ENCODE measurements at regions not wholly inside any gene's neighbourhood (a gene's known extent, or its start where the extent isn't known, plus 50 kb on each side); places are given as distances from the start of the nearest gene placed in this dataset.

- Histone ChIP-seq H3K36me3 (no peaks in the 10 kb centered on the region), H4K20me1 (no peaks in the 10 kb centered on the region), H3K4me1 (no peaks in the 10 kb centered on the region), H3K9me3 (replicated peaks in 1 of 11) (peaks cover 9 to 19% (median 15%) of the 10 kb centered on the region in 11 experiments; a peak in 20 of 22 replicates), H3K27ac (no peak overlapping the region), H3K4me2 (no peak overlapping the region), H3K4me3 (no peak overlapping the region), H3K27me3 (no peaks in the 10 kb centered on the region), H3K9ac (no peak overlapping the region)
- TF ChIP-seq Cebpa-rat (IDR thresholded peaks at IDR 0.05): no peak
Observed at GRCh38 chr4:138756519-138756918, 259.1 kb upstream of the NOCT start.

- no peaks in the 10 kb centered on the region for H3K4me1 ChIP-seq
- no peaks in the 10 kb centered on the region for H4K20me1 ChIP-seq
- no peak overlapping the region for H3K4me2 ChIP-seq
- no peaks in the 10 kb centered on the region for H3K27me3 ChIP-seq
- no peak for TF ChIP-seq Cebpa-rat (IDR thresholded peaks at IDR 0.05)
- no peak overlapping the region for H3K9ac ChIP-seq
- H3K9me3 ChIP-seq (replicated peaks in 1 of 11): peaks cover 9 to 19% (median 15%) of the 10 kb centered on the region in 11 experiments; a peak in 20 of 22 replicates
- no peak overlapping the region for H3K4me3 ChIP-seq
- H3K36me3 ChIP-seq: no peaks in the 10 kb centered on the region
- no peak overlapping the region for H3K27ac ChIP-seq
Observed at GRCh38 chr4:138751309-138751708, 264.3 kb upstream of the NOCT start.

DNA sequence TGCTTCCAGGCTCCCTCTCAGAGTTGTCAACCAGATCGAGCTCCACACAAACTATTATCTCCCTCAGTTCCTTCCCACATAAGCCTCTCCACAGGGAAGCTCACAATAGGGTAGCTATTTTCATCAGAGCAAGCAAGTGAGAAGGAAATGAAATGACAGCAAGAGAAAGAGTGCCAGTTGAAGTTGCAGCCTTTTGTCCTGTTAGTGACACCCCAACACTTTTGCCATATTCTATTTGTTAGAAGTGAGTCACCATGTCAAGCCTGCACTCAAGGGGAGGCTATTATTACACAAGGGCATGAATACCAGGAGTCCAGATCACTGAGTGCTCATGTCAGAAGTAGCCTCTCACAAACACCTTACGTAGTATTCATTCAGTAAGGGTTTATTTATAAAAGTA lies 266.3 kb upstream of the NOCT start:
- H3K27me3 ChIP-seq: no peaks in the 10 kb centered on the region
- peaks cover 9 to 19% (median 15%) of the 10 kb centered on the region in 11 experiments; a peak in 20 of 22 replicates for H3K9me3 ChIP-seq (replicated peaks in 1 of 11)
- TF ChIP-seq Cebpa-rat (IDR thresholded peaks at IDR 0.05): no peak
- no peaks in the 10 kb centered on the region for H4K20me1 ChIP-seq
- H3K4me1 ChIP-seq: no peaks in the 10 kb centered on the region
- H3K4me3 ChIP-seq: no peak overlapping the region
- no peak overlapping the region for H3K4me2 ChIP-seq
- H3K27ac ChIP-seq: no peak overlapping the region
- no peaks in the 10 kb centered on the region for H3K36me3 ChIP-seq
- no peak overlapping the region for H3K9ac ChIP-seq

- H3K36me3 ChIP-seq: no peaks in the 10 kb centered on the region
- no peak overlapping the region for H3K9ac ChIP-seq
- H4K20me1 ChIP-seq: no peaks in the 10 kb centered on the region
- H3K9me3 ChIP-seq (replicated peaks in 1 of 11): peaks cover 0 to 14% (median 6%) of the 10 kb centered on the region in 11 experiments; a peak in 10 of 22 replicates
- no peak overlapping the region for H3K4me2 ChIP-seq
- H3K27ac ChIP-seq: no peak overlapping the region
- H3K4me1 ChIP-seq: no peaks in the 10 kb centered on the region
- H3K4me3 ChIP-seq: no peak overlapping the region
- H3K27me3 ChIP-seq: no peaks in the 10 kb centered on the region
- TF ChIP-seq Cebpa-rat (IDR thresholded peaks at IDR 0.05): no peak
Observed at GRCh38 chr4:138741766-138742377, 273.7 kb upstream of the NOCT start.

GRCh38 chr4:138740816-138741745 lies 274.5 kb upstream of the NOCT start:
- peaks cover 0 to 4% (median 0%) of the 10 kb centered on the region in 10 experiments; a peak in 1 of 20 replicates for H3K4me1 ChIP-seq
- no peaks in the 10 kb centered on the region for H3K27me3 ChIP-seq
- TF ChIP-seq Cebpa-rat (IDR thresholded peaks at IDR 0.05): no peak
- H3K4me2 ChIP-seq: no peak overlapping the region
- H3K9ac ChIP-seq: no peak overlapping the region
- peaks cover 0 to 14% (median 6%) of the 10 kb centered on the region in 11 experiments; a peak in 10 of 22 replicates for H3K9me3 ChIP-seq (replicated peaks in 1 of 11)
- no peaks in the 10 kb centered on the region for H3K36me3 ChIP-seq
- no peaks in the 10 kb centered on the region for H4K20me1 ChIP-seq
- H3K27ac ChIP-seq: no peak overlapping the region
- H3K4me3 ChIP-seq: no peak overlapping the region

DNA sequence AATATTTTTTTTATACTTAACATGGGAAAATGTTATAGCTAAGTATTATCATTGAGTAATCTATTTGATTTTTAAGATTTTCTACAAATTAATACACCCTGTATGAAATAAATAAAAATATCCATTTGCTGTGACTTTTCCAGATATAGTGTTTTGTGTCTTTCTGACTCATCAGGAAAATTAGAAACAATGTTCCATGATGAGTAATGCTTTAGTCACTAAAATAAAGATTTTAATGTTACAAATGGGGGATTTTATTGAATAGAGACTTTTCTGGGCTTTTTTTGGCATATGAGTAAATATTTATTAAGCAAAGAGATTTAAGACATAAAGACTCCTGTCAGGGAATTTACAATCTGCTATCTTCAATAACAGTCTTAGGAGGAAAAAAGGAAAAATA lies 279.2 kb upstream of the NOCT start:
- H4K20me1 ChIP-seq: no peaks in the 10 kb centered on the region
- H3K9me3 ChIP-seq (replicated peaks in 1 of 11): peaks cover 0 to 14% (median 6%) of the 10 kb centered on the region in 11 experiments; a peak in 10 of 22 replicates
- TF ChIP-seq Cebpa-rat (IDR thresholded peaks at IDR 0.05): no peak
- peaks cover 0 to 4% (median 0%) of the 10 kb centered on the region in 10 experiments; a peak in 1 of 20 replicates for H3K4me1 ChIP-seq
- H3K4me2 ChIP-seq: no peak overlapping the region
- no peaks in the 10 kb centered on the region for H3K36me3 ChIP-seq
- H3K9ac ChIP-seq: no peak overlapping the region
- H3K27ac ChIP-seq: no peak overlapping the region
- no peak overlapping the region for H3K4me3 ChIP-seq
- no peaks in the 10 kb centered on the region for H3K27me3 ChIP-seq

DNA sequence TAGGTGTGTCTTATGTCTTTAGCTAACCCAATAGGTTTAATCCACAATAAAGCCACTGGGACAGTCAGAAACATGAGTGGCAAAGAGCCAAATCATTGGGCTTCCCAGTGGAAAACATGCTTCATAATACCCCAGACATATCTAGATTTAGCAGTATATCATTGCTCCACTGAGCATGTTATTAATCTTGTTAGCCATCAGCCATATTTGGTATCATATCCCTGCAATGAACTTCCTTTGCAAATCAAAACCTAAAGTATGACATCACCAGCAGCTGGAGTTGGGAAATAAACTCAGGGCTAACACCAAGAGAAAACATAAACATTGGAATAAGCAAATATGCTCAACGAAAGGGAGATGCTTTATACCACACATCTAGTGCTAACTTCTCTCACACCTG lies 280.8 kb upstream of the NOCT start:
- Histone ChIP-seq H4K20me1 (no peaks in the 10 kb centered on the region), H3K36me3 (no peaks in the 10 kb centered on the region), H3K9me3 (replicated peaks in 1 of 11) (peaks cover 0 to 14% (median 6%) of the 10 kb centered on the region in 11 experiments; a peak in 10 of 22 replicates), H3K4me3 (no peak overlapping the region), H3K9ac (no peak overlapping the region), H3K27ac (no peak overlapping the region), H3K4me2 (no peak overlapping the region), H3K4me1 (peaks cover 0 to 4% (median 0%) of the 10 kb centered on the region in 10 experiments; a peak in 1 of 20 replicates), H3K27me3 (no peaks in the 10 kb centered on the region)
- no peak for TF ChIP-seq Cebpa-rat (IDR thresholded peaks at IDR 0.05)

- Histone ChIP-seq H3K4me3 (no peak overlapping the region), H3K27me3 (no peaks in the 10 kb centered on the region), H4K20me1 (no peaks in the 10 kb centered on the region), H3K27ac (no peak overlapping the region), H3K36me3 (no peaks in the 10 kb centered on the region), H3K9ac (no peak overlapping the region), H3K4me2 (no peak overlapping the region), H3K9me3 (replicated peaks in 1 of 11) (no peaks in the 10 kb centered on the region), H3K4me1 (no peaks in the 10 kb centered on the region)
- TF ChIP-seq Cebpa-rat (IDR thresholded peaks at IDR 0.05): no peak
Observed at GRCh38 chr4:138728566-138728965, 287.0 kb upstream of the NOCT start.

- no peak overlapping the region for H3K4me3 ChIP-seq
- no peak overlapping the region for H3K4me2 ChIP-seq
Observed at GRCh38 chr4:138727731-138728130, 287.9 kb upstream of the NOCT start.

More at GRCh38 chr4:138727731-138728130, 287.9 kb upstream of the NOCT start:
- TF ChIP-seq Cebpa-rat (IDR thresholded peaks at IDR 0.05): no peak
- Histone ChIP-seq H4K20me1 (no peaks in the 10 kb centered on the region), H3K27me3 (no peaks in the 10 kb centered on the region), H3K4me1 (no peaks in the 10 kb centered on the region), H3K36me3 (no peaks in the 10 kb centered on the region), H3K9me3 (replicated peaks in 1 of 11) (no peaks in the 10 kb centered on the region), H3K27ac (no peak overlapping the region), H3K9ac (no peak overlapping the region)
